Neuronal stem cell (in vitro differentiated cells): ENCODE measurements at regions not wholly inside any gene's neighbourhood (a gene's known extent, or its start where the extent isn't known, plus 50 kb on each side); places are given as distances from the start of the nearest gene placed in this dataset.
A peak's percentile ranks its signal among the peaks of the same experiment; 100 is the strongest.

ENCODE experiments used
- DNase-seq: peaks from one replicate; pipeline ENCODE4 v3.0.0-alpha.2; 2013; ENCODE audit warnings: low spot score
- H2AFZ ChIP-seq: one replicate; pipeline ENCODE4 v1.6.1; 2013; ENCODE audit warnings: mild to moderate bottlenecking, low read length, inconsistent platforms
- H2AK5ac ChIP-seq: 2 replicates; pipeline ENCODE4 v1.6.1; 2013; ENCODE audit warnings: low read depth, mild to moderate bottlenecking, inconsistent platforms, low read length, moderate library complexity, mixed read lengths
- H2BK120ac ChIP-seq: 2 replicates; pipeline ENCODE4 v1.6.1; 2013; ENCODE audit warnings: low read depth, mild to moderate bottlenecking, inconsistent platforms, low read length, moderate library complexity, mixed read lengths
- H2BK12ac ChIP-seq: one replicate; pipeline ENCODE4 v1.6.1; 2013; ENCODE audit warnings: low read length, inconsistent platforms
- H2BK15ac ChIP-seq: 2 replicates; pipeline ENCODE4 v1.6.1; 2013; ENCODE audit warnings: mild to moderate bottlenecking, low read length, inconsistent platforms, mixed read lengths
- H2BK5ac ChIP-seq: one replicate; pipeline ENCODE4 v1.6.1; 2013; ENCODE audit warnings: inconsistent platforms, mild to moderate bottlenecking, low read length, moderate library complexity
- H3K14ac ChIP-seq: one replicate; pipeline ENCODE4 v1.6.1; 2013; ENCODE audit warnings: low read length, inconsistent platforms
- H3K18ac ChIP-seq: 2 replicates; pipeline ENCODE4 v1.6.1; 2013; ENCODE audit warnings: low read length, inconsistent platforms
- H3K23ac ChIP-seq: 2 replicates; pipeline ENCODE4 v1.6.1; 2013; ENCODE audit warnings: low read depth, mild to moderate bottlenecking, mixed read lengths, low read length, inconsistent platforms; ENCODE audit not compliant: poor library complexity
- H3K27ac ChIP-seq: replicated peaks from 3 replicates; pipeline ENCODE4 v1.5.1; 2013; ENCODE audit warnings: low read length, inconsistent platforms
- H3K27me3 ChIP-seq, 3 experiments: 2 replicates each; pipeline ENCODE4 v1.6.1; 2013; ENCODE audit warnings: low read length in 3 of 3, mild to moderate bottlenecking in 2 of 3, inconsistent platforms in 1 of 3, low read depth in 1 of 3, mixed read lengths in 1 of 3, moderate library complexity in 1 of 3; ENCODE audit not compliant: control insufficient read depth in 3 of 3, insufficient read depth in 3 of 3
- H3K36me3 ChIP-seq, 2 donors: replicated peaks in 1 of 2; 2 replicates each; pipeline ENCODE4 v1.6.1; 2013; ENCODE audit warnings: low read length in 2 of 2; ENCODE audit not compliant: control insufficient read depth in 2 of 2, insufficient read depth in 2 of 2
- H3K4ac ChIP-seq: 2 replicates; pipeline ENCODE4 v1.6.1; 2013; ENCODE audit warnings: inconsistent platforms, mild to moderate bottlenecking, low read length, moderate library complexity
- H3K4me1 ChIP-seq, 2 donors: 1 replicate in 1 of 2; 2 replicates in 1 of 2; pipeline ENCODE4 v1.6.1; 2013; ENCODE audit warnings: low read length in 2 of 2, low read depth in 1 of 2; ENCODE audit not compliant: control insufficient read depth in 2 of 2, insufficient read depth in 1 of 2
- H3K4me2 ChIP-seq: one replicate; pipeline ENCODE4 v1.6.1; 2013; ENCODE audit warnings: mild to moderate bottlenecking, low read length, inconsistent platforms; ENCODE audit not compliant: insufficient read depth, poor library complexity, severe bottlenecking
- H3K4me3 ChIP-seq, 2 donors: 2 replicates each; pipeline ENCODE4 v1.5.1; 2013; ENCODE audit warnings: low read length in 2 of 2, mild to moderate bottlenecking in 2 of 2, inconsistent platforms in 1 of 2, moderate library complexity in 1 of 2
- H3K79me1 ChIP-seq: one replicate; pipeline ENCODE4 v1.6.1; 2013; ENCODE audit warnings: low read depth, mild to moderate bottlenecking, inconsistent platforms, low read length, moderate library complexity
- H3K9ac ChIP-seq: one replicate; pipeline ENCODE4 v1.6.1; 2013; ENCODE audit warnings: mild to moderate bottlenecking, low read depth, low read length, inconsistent platforms; ENCODE audit not compliant: poor library complexity
- H3K9me3 ChIP-seq, 2 donors: replicated peaks in 1 of 2; 2 replicates each; pipeline versions ENCODE3 to v1.6.1; 2013; ENCODE audit warnings: low read length in 2 of 2, mild to moderate bottlenecking in 2 of 2, inconsistent platforms in 1 of 2, low read depth in 1 of 2, mixed read lengths in 1 of 2, moderate library complexity in 1 of 2; ENCODE audit not compliant: control insufficient read depth in 2 of 2, insufficient read depth in 1 of 2
- H4K8ac ChIP-seq: one replicate; pipeline ENCODE4 v1.6.1; 2013; ENCODE audit warnings: low read depth, mild to moderate bottlenecking, inconsistent platforms, low read length, moderate library complexity
- H4K91ac ChIP-seq: one replicate; pipeline ENCODE4 v1.6.1; 2013; ENCODE audit warnings: low read length, low read depth, mild to moderate bottlenecking, inconsistent platforms; ENCODE audit not compliant: poor library complexity
- WGBS, 2 donors: extraction: QIAGEN DNeasy Blood & Tissue Kit; methylation state at CpG; one replicate each; pipeline ENCODE4 v1.1.7; 2013; ENCODE audit warnings: missing lambda C conversion rate in 2 of 2, mixed read lengths in 1 of 2; ENCODE audit not compliant: insufficient read length in 2 of 2, insufficient replicate concordance in 1 of 2; ENCODE audit errors: extremely low coverage in 2 of 2; 5-methylcytosine and 5-hydroxymethylcytosine counted together

DNA sequence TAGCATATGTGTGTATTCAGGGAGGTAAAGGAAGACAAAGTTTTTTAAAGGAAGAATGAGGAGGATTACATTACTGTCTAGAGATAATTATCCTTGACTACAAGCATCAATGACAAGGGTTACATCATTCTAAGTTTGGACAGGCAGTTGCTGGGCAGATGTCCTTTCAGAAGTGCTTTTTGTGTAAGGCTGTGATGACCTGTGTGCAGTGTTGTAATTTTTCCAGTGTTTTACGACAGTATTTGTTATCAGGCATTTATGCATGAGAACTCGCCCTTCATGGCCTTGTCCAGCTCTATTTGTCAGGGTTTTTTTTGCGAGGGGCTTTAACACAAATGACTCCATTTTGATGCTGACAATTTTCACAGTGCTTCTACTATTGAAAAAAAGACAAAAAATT lies 658.3 kb upstream of the NXPH2 start:
- DNase-seq: no peak
- no peak overlapping the region for H2BK12ac ChIP-seq
- no peak overlapping the region for H3K4me3 ChIP-seq
- H2AFZ ChIP-seq: peak overlapping the region; percentile 75
- H3K14ac ChIP-seq: no peak overlapping the region
- H4K8ac ChIP-seq: no peak overlapping the region
- H3K23ac ChIP-seq: no peak overlapping the region
- no peak overlapping the region for H3K18ac ChIP-seq
- no CpG with 5 or more reads among the region's 3 CpGs for WGBS, 2 donors
- no peak overlapping the region for H2AK5ac ChIP-seq
- H2BK5ac ChIP-seq: no peak overlapping the region
- H3K4ac ChIP-seq: no peak overlapping the region
- H3K36me3 ChIP-seq: no peaks in the 10 kb centered on the region
- no peaks in the 10 kb centered on the region for H3K27me3 ChIP-seq
- H3K4me2 ChIP-seq: no peak overlapping the region
- no peak overlapping the region for H2BK120ac ChIP-seq
- H4K91ac ChIP-seq: no peak overlapping the region
- no peaks in the 10 kb centered on the region for H3K9me3 ChIP-seq
- H3K9ac ChIP-seq: no peak overlapping the region
- no peak overlapping the region for H2BK15ac ChIP-seq
- peaks cover 2 to 9% of the 10 kb centered on the region in 2 donors for H3K4me1 ChIP-seq
- H3K27ac ChIP-seq: no peak overlapping the region
- H3K79me1 ChIP-seq: no peaks in the 10 kb centered on the region

DNA sequence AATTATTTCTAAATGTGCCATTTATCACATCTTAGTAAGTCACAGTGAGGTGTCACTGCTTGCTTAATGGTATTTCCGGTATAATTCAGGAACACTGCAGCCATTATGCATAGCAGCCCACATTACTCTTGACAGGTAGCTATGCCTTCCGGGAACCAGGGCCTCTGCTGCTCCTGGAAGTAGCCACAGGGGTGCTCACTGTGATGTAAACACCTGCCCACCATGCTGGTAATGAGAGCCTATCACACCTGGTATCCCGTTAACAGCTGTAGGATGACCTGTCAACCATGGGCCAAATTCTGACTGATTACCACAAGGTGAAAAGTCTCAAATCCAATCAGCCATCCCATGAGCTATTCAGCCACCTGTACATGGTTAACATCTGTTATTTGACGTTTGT lies 647.0 kb upstream of the NXPH2 start:
- Histone ChIP-seq H3K27me3 (no peaks in the 10 kb centered on the region), H3K14ac (no peak overlapping the region), H3K9ac (no peak overlapping the region), H4K91ac (no peak overlapping the region), H3K79me1 (no peaks in the 10 kb centered on the region), H4K8ac (no peak overlapping the region), H3K18ac (no peak overlapping the region), H3K36me3 (no peaks in the 10 kb centered on the region), H2AK5ac (no peak overlapping the region), H2BK12ac (no peak overlapping the region), H2BK120ac (no peak overlapping the region), H3K4ac (no peak overlapping the region), H3K27ac (no peak overlapping the region), H3K4me2 (no peak overlapping the region), H2AFZ (no peak overlapping the region), H3K4me3 (no peak overlapping the region), H3K9me3 (peaks cover 0 to 2% of the 10 kb centered on the region in 2 donors), H3K23ac (no peak overlapping the region), H3K4me1 (no peaks in the 10 kb centered on the region), H2BK15ac (no peak overlapping the region), H2BK5ac (no peak overlapping the region)
- no CpG with 5 or more reads among the region's 4 CpGs for WGBS, 2 donors
- DNase-seq: no peak

DNA sequence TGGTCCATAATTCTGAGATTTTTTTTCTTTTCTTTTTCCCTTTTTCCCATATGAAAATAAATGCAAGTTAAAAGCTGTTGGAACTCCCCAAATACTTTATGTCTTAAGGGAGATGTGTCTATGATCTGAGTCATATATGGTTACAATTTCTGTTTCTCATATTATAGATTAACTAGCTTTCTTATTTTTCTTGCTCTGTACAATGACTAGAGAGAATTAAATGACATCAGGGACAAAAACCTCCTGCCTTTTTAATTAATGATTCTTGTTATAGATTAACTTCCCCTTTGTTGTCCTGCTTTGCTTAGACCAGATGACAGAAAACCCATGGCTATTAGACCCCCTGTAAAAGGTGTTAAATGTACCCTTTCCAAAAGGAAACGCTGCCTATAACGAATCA lies 643.9 kb upstream of the NXPH2 start:
- H3K4ac ChIP-seq: no peak overlapping the region
- no peak for DNase-seq
- no peak overlapping the region for H3K27ac ChIP-seq
- no peak overlapping the region for H3K4me2 ChIP-seq
- H4K8ac ChIP-seq: no peak overlapping the region
- no peak overlapping the region for H2BK5ac ChIP-seq
- no peak overlapping the region for H3K14ac ChIP-seq
- no peaks in the 10 kb centered on the region for H3K36me3 ChIP-seq
- no peaks in the 10 kb centered on the region for H3K79me1 ChIP-seq
- no peak overlapping the region for H3K18ac ChIP-seq
- H3K4me1 ChIP-seq: no peaks in the 10 kb centered on the region
- no peak overlapping the region for H2BK15ac ChIP-seq
- no peak overlapping the region for H2AFZ ChIP-seq
- no peak overlapping the region for H2BK120ac ChIP-seq
- no peak overlapping the region for H2BK12ac ChIP-seq
- no CpG with 5 or more reads among the region's 2 CpGs for WGBS, 2 donors
- H4K91ac ChIP-seq: no peak overlapping the region
- H3K4me3 ChIP-seq: no peak overlapping the region
- H2AK5ac ChIP-seq: no peak overlapping the region
- H3K9me3 ChIP-seq: peaks cover 0 to 2% of the 10 kb centered on the region in 2 donors
- H3K23ac ChIP-seq: no peak overlapping the region
- no peak overlapping the region for H3K9ac ChIP-seq
- H3K27me3 ChIP-seq: no peaks in the 10 kb centered on the region

DNA sequence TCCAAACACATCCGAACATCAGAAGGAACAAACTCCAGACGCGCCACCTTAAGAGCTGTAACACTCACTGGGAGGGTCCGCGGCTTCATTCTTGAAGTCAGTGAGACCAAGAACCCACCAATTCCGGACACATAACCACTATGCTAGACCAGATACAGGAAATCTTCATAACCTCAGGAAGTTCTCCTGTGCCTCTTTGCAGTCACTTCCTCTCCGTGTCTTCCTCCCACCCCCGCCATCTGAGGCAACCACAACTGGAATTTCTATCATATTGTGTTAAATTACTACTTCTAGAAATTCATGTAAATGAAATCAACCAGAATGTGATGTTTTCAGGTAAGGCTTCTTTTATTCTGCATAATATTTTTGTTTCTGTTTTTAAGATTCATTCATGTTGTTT lies 631.0 kb upstream of the NXPH2 start:
- H3K4ac ChIP-seq: no peak overlapping the region
- H3K27ac ChIP-seq: no peak overlapping the region
- DNase-seq: no peak
- H3K18ac ChIP-seq: no peak overlapping the region
- no peaks in the 10 kb centered on the region for H3K79me1 ChIP-seq
- no peaks in the 10 kb centered on the region for H3K36me3 ChIP-seq
- H2AFZ ChIP-seq: peak overlapping the region; percentile 11
- H4K8ac ChIP-seq: no peak overlapping the region
- no peaks in the 10 kb centered on the region for H3K27me3 ChIP-seq
- no peak overlapping the region for H3K9ac ChIP-seq
- H2AK5ac ChIP-seq: no peak overlapping the region
- no peak overlapping the region for H3K4me3 ChIP-seq
- H2BK12ac ChIP-seq: no peak overlapping the region
- no peak overlapping the region for H3K14ac ChIP-seq
- no peak overlapping the region for H2BK5ac ChIP-seq
- WGBS, 2 donors: no CpG with 5 or more reads among the region's 8 CpGs
- H3K9me3 ChIP-seq: no peaks in the 10 kb centered on the region
- no peak overlapping the region for H2BK120ac ChIP-seq
- no peak overlapping the region for H2BK15ac ChIP-seq
- no peak overlapping the region for H4K91ac ChIP-seq
- H3K4me2 ChIP-seq: no peak overlapping the region
- H3K4me1 ChIP-seq: no peaks in the 10 kb centered on the region
- no peak overlapping the region for H3K23ac ChIP-seq
